Nephron (organoid): ENCODE measurements at regions not wholly inside any gene's neighbourhood (a gene's known extent, or its start where the extent isn't known, plus 50 kb on each side); places are given as distances from the start of the nearest gene placed in this dataset.
"Not testable (repeated sequence)": the region's sequence is repeated elsewhere in the genome, so short reads cannot be mapped to it uniquely, and the experiment has no call there.

ENCODE experiments used
- H3K27ac Mint-ChIP-seq, 3 experiments: 2 replicates each; pipeline ENCODE4 v1.8.0; 2020; ENCODE audit warnings: mixed read lengths in 3 of 3, mild to moderate bottlenecking in 2 of 3, moderate library complexity in 1 of 3
- H3K27me3 Mint-ChIP-seq: 2 replicates; pipeline ENCODE4 v1.8.0; 2021; ENCODE audit warnings: low read depth, mild to moderate bottlenecking, moderate library complexity, mixed read lengths
- H3K36me3 Mint-ChIP-seq: 2 replicates; pipeline ENCODE4 v1.8.0; 2020; ENCODE audit warnings: low read depth, mixed read lengths
- H3K4me1 Mint-ChIP-seq: 2 replicates; pipeline ENCODE4 v1.8.0; 2020; ENCODE audit warnings: mixed read lengths
- H3K4me3 Mint-ChIP-seq, 3 experiments: 2 replicates each; pipeline ENCODE4 v1.8.0; 2020; ENCODE audit warnings: mild to moderate bottlenecking in 3 of 3, mixed read lengths in 3 of 3, moderate library complexity in 2 of 3
- H3K9me3 Mint-ChIP-seq: 2 replicates; pipeline ENCODE4 v1.8.0; 2020; ENCODE audit warnings: mixed read lengths
- CTCF ChIP-seq, 3 experiments: fragments of 200-600 bp; sonication (generic); IDR thresholded peaks; one replicate each; pipeline ENCODE4 v1.5.0; 2021; ENCODE audit warnings: antibody characterized with exemption in 3 of 3; ENCODE audit not compliant: unreplicated experiment in 3 of 3

- Mint-ChIP-seq H3K27me3 (no peaks in the 10 kb centered on the region), H3K36me3 (no peaks in the 10 kb centered on the region), H3K4me3 (no peak overlapping the region), H3K27ac (no peak overlapping the region), H3K9me3 (no peaks in the 10 kb centered on the region), H3K4me1 (no peaks in the 10 kb centered on the region)
- no peak for TF ChIP-seq CTCF (IDR thresholded peaks at IDR 0.05; ENCODE audit: unreplicated experiment in 3 of 3)
Observed at GRCh38 chr12:42030588-42030987, 114.1 kb downstream of the GXYLT1 start.

- no peaks in the 10 kb centered on the region for H3K9me3 Mint-ChIP-seq
- H3K27ac Mint-ChIP-seq = no peak overlapping the region
- H3K36me3 Mint-ChIP-seq = no peaks in the 10 kb centered on the region
- H3K27me3 Mint-ChIP-seq = peaks cover 8% of the 10 kb centered on the region
- peaks cover 5% of the 10 kb centered on the region for H3K4me1 Mint-ChIP-seq
- no peak overlapping the region for H3K4me3 Mint-ChIP-seq
- TF ChIP-seq CTCF (IDR thresholded peaks at IDR 0.05; ENCODE audit: unreplicated experiment in 3 of 3) = no peak
Observed at GRCh38 chr12:42027546-42027945, 117.1 kb downstream of the GXYLT1 start.

GRCh38 chr12:42024495-42024830, 120.2 kb downstream of the GXYLT1 start:
- Mint-ChIP-seq H3K36me3 (no peaks in the 10 kb centered on the region), H3K9me3 (no peaks in the 10 kb centered on the region), H3K27ac (peak overlapping the region in 2 of 3 experiments; percentile 21 to 35), H3K4me3 (peak overlapping the region in 1 of 3 experiments; percentile 75), H3K4me1 (peaks cover 10% of the 10 kb centered on the region), H3K27me3 (peaks cover 8% of the 10 kb centered on the region)
- TF ChIP-seq CTCF (IDR thresholded peaks at IDR 0.05; ENCODE audit: unreplicated experiment in 3 of 3) = peak in 1 of 3 experiments; percentile 28

- Mint-ChIP-seq H3K9me3 (no peaks in the 10 kb centered on the region), H3K4me3 (peak overlapping the region; percentile 33 to 75 (median 69)), H3K4me1 (peaks cover 10% of the 10 kb centered on the region), H3K36me3 (no peaks in the 10 kb centered on the region), H3K27ac (peak overlapping the region in 2 of 3 experiments; percentile 21 to 35), H3K27me3 (peaks cover 8% of the 10 kb centered on the region)
- peak; percentile 92 to 96 (median 94) for TF ChIP-seq CTCF (IDR thresholded peaks at IDR 0.05; ENCODE audit: unreplicated experiment in 3 of 3)
Observed at GRCh38 chr12:42023733-42024494, 120.8 kb downstream of the GXYLT1 start.

GRCh38 chr12:42021937-42022336, 122.7 kb downstream of the GXYLT1 start:
- peak overlapping the region in 1 of 3 experiments; percentile 39 for H3K27ac Mint-ChIP-seq
- not testable (repeated sequence) for H3K36me3 Mint-ChIP-seq, H3K4me1 Mint-ChIP-seq, H3K27me3 Mint-ChIP-seq, H3K9me3 Mint-ChIP-seq, H3K4me3 Mint-ChIP-seq

GRCh38 chr12:42021469-42021868, 123.2 kb downstream of the GXYLT1 start:
- Mint-ChIP-seq H3K9me3 (no peaks in the 10 kb centered on the region), H3K27me3 (peaks cover 8% of the 10 kb centered on the region), H3K27ac (no peak overlapping the region), H3K4me3 (no peak overlapping the region), H3K36me3 (no peaks in the 10 kb centered on the region), H3K4me1 (peaks cover 10% of the 10 kb centered on the region)
- no peak for TF ChIP-seq CTCF (IDR thresholded peaks at IDR 0.05; ENCODE audit: unreplicated experiment in 3 of 3)
